MM.1S (cell line): ENCODE measurements at regions not wholly inside any gene's neighbourhood (a gene's known extent, or its start where the extent isn't known, plus 50 kb on each side); places are given as distances from the start of the nearest gene placed in this dataset.

Experiments
- DNase-seq: peaks from one replicate; pipeline ENCODE4 v3.0.0-alpha.2; 2015
- H2AFZ ChIP-seq: fragments of 300-600 bp; sonication (generic); 2 replicates; pipeline ENCODE4 v1.6.0; 2016; ENCODE audit warnings: antibody characterized with exemption, low read length
- H3F3A ChIP-seq: fragments of 300-600 bp; sonication (generic); 2 replicates; pipeline ENCODE4 v1.6.1; 2016; ENCODE audit warnings: mild to moderate bottlenecking, antibody characterized with exemption, low read length, moderate library complexity, mixed read lengths; ENCODE audit not compliant: insufficient read depth
- H3K27ac ChIP-seq: fragments of 300-600 bp; sonication (generic); 2 replicates; pipeline ENCODE4 v1.5.1; 2016; ENCODE audit warnings: mild to moderate bottlenecking, low read length
- H3K27me3 ChIP-seq: fragments of 300-600 bp; sonication (generic); replicated peaks from 2 replicates; pipeline ENCODE4 v1.6.0; 2016; ENCODE audit warnings: low read length; ENCODE audit not compliant: insufficient read depth
- H3K36me3 ChIP-seq: fragments of 300-600 bp; sonication (generic); replicated peaks from 2 replicates; pipeline ENCODE4 v1.6.1; 2016; ENCODE audit warnings: mild to moderate bottlenecking, low read length, mixed read lengths; ENCODE audit not compliant: insufficient read depth
- H3K4me1 ChIP-seq: fragments of 300-600 bp; sonication (generic); 2 replicates; pipeline ENCODE4 v1.6.1; 2016; ENCODE audit warnings: low read length, mixed read lengths
- H3K4me2 ChIP-seq: fragments of 300-600 bp; sonication (generic); 2 replicates; pipeline ENCODE4 v1.6.0; 2016; ENCODE audit warnings: low read depth, low read length
- H3K4me3 ChIP-seq: fragments of 300-600 bp; sonication (generic); 2 replicates; pipeline ENCODE4 v1.5.1; 2016; ENCODE audit warnings: low read length, mixed read lengths
- H3K79me2 ChIP-seq: fragments of 300-600 bp; sonication (generic); 2 replicates; pipeline ENCODE4 v1.6.1; 2016; ENCODE audit warnings: mixed run types, low read length, mixed read lengths
- H3K9ac ChIP-seq: fragments of 300-600 bp; sonication (generic); 2 replicates; pipeline ENCODE4 v1.6.1; 2016; ENCODE audit warnings: low read length, mixed read lengths
- H3K9me2 ChIP-seq: fragments of 300-600 bp; sonication (generic); replicated peaks from 2 replicates; pipeline ENCODE4 v1.6.1; 2016; ENCODE audit warnings: mild to moderate bottlenecking, low read length, mixed read lengths; ENCODE audit not compliant: insufficient read depth
- H3K9me3 ChIP-seq: fragments of 300-600 bp; sonication (generic); replicated peaks from 2 replicates; pipeline ENCODE4 v1.6.1; 2016; ENCODE audit warnings: mild to moderate bottlenecking, low read length, mixed read lengths; ENCODE audit not compliant: insufficient read depth
- H4K20me1 ChIP-seq: fragments of 300-600 bp; sonication (generic); 2 replicates; pipeline ENCODE4 v1.6.1; 2016; ENCODE audit warnings: mild to moderate bottlenecking, low read length, moderate library complexity, mixed read lengths; ENCODE audit not compliant: insufficient read depth
- EZH2 ChIP-seq: fragments of 300-600 bp; sonication (generic); optimal IDR thresholded peaks from 2 replicates; pipeline ENCODE3; 2017; ENCODE audit warnings: low read depth, mild to moderate bottlenecking, antibody characterized with exemption, low read length, mixed read lengths
- EZH2phosphoT487 ChIP-seq: fragments of 300-600 bp; sonication (generic); IDR thresholded peaks from 2 replicates; pipeline ENCODE4 v1.6.1; 2018; ENCODE audit warnings: antibody characterized with exemption, low read length
- TF ChIP-seq, protein P1 (sequence below): fragments of 300-600 bp; sonication (generic); IDR thresholded peaks from 2 replicates; pipeline ENCODE4 v1.5.1; 2016; ENCODE audit warnings: antibody characterized with exemption, low read length, mixed read lengths

DNA sequence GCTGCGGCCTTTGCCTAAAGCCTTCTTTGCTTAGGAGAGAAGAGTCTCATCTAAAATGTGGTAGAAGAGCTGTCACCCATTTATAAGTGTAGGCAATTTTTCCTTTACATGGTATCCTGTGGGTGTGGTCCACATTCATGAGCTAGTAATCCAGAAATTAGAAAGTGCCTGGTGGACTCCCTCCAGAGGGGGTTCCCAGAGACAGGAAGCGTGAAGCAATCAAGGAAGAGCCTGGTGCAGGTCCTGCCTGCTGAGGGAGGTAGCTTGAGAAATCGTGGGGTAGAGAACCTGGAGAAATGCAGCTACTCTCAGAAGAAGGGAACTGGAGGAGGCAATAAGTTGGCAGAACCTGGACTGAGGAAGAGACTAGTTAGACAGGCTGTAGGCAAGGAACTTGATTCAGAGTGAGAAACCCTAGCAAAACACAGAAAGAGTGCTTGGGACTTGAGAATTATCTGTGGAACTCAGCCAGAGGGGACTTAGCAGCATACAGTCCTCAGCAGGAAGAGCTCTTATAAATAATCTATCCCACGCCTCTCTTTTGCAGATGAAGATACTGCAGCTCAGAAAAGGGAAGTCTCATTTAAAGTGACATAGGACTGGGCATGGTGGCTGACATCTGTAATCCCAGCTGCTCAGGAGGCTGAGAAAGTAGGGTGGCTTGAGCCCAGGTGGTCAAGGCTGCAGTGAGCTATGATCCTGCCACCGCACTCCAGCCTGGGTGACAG lies 182.4 kb upstream of the CCND2 start:
- Histone ChIP-seq H3K4me3 (no peak overlapping the region), H3K27ac (no peak overlapping the region), H3K9ac (no peak overlapping the region), H3K9me3 (no peaks in the 10 kb centered on the region), H3K9me2 (no peaks in the 10 kb centered on the region), H3K79me2 (no peaks in the 10 kb centered on the region), H3K36me3 (no peaks in the 10 kb centered on the region), H4K20me1 (no peaks in the 10 kb centered on the region), H3K4me1 (peaks cover 6% of the 10 kb centered on the region), H3F3A (no peaks in the 10 kb centered on the region), H3K27me3 (no peaks in the 10 kb centered on the region), H3K4me2 (no peak overlapping the region), H2AFZ (no peak overlapping the region)
- DNase-seq: no peak
- TF ChIP-seq EZH2phosphoT487: no peak
- TF ChIP-seq, protein P1, sequence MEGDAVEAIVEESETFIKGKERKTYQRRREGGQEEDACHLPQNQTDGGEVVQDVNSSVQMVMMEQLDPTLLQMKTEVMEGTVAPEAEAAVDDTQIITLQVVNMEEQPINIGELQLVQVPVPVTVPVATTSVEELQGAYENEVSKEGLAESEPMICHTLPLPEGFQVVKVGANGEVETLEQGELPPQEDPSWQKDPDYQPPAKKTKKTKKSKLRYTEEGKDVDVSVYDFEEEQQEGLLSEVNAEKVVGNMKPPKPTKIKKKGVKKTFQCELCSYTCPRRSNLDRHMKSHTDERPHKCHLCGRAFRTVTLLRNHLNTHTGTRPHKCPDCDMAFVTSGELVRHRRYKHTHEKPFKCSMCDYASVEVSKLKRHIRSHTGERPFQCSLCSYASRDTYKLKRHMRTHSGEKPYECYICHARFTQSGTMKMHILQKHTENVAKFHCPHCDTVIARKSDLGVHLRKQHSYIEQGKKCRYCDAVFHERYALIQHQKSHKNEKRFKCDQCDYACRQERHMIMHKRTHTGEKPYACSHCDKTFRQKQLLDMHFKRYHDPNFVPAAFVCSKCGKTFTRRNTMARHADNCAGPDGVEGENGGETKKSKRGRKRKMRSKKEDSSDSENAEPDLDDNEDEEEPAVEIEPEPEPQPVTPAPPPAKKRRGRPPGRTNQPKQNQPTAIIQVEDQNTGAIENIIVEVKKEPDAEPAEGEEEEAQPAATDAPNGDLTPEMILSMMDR: no peak
- no peak for TF ChIP-seq EZH2

DNA sequence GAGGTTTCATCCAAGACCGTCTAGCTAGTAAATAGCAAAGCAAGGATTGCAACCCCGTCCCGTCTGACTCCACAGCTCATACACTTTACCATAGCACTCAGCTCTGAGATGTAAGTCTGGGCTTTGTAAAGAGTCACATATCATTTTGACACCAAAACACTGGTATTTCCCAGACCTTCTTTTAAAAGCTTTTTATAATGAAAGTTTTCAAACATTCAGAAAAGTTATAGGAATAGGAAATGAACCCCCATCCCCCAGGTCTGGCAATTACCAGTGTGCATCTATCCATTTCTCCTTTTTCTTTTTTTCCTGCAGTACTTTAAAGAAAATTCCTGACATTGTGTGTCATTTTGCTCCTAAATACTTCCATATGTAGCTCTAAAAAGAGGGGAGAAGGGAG lies 183.6 kb upstream of the CCND2 start:
- Histone ChIP-seq H3K9me3 (no peaks in the 10 kb centered on the region), H3K4me1 (peaks cover 10% of the 10 kb centered on the region), H3F3A (no peaks in the 10 kb centered on the region), H3K27ac (no peak overlapping the region), H3K9ac (no peak overlapping the region), H4K20me1 (no peaks in the 10 kb centered on the region), H3K9me2 (no peaks in the 10 kb centered on the region), H3K4me3 (no peak overlapping the region), H3K4me2 (no peak overlapping the region), H3K36me3 (no peaks in the 10 kb centered on the region), H3K27me3 (no peaks in the 10 kb centered on the region), H2AFZ (no peak overlapping the region), H3K79me2 (no peaks in the 10 kb centered on the region)
- TF ChIP-seq EZH2 (no peak), EZH2phosphoT487 (no peak)
- TF ChIP-seq, protein P1: no peak
- DNase-seq: no peak

DNA sequence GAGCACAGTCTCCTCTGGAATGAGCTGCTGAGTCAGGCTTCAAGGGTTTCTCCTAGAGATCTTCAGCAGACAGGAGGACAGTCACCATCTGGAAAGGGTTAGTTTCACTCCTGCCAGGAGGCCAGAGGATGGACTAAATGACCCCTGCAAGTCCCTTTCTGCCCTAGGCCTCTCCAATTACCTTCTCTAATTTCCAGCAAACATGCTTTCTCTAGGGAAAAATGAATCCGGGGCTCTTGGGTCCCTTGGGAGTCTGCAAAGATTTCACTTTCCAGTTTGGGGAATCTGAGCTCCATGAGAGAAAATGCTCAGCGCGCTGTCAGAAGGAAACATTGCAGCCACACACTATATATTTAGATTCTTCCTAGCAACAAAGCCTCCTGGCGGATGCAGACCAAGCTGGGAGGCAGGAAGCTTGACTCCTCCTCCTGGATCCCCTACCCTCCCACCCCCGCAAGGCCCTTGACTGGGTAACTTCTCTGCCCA lies 184.4 kb upstream of the CCND2 start:
- TF ChIP-seq, protein P1: no peak
- no peak for TF ChIP-seq EZH2
- TF ChIP-seq EZH2phosphoT487: no peak
- Histone ChIP-seq H3K4me3 (no peak overlapping the region), H3K27me3 (no peaks in the 10 kb centered on the region), H3K9ac (no peak overlapping the region), H2AFZ (no peak overlapping the region), H3K9me3 (no peaks in the 10 kb centered on the region), H3K27ac (no peak overlapping the region), H3K4me1 (peaks cover 10% of the 10 kb centered on the region), H3K36me3 (no peaks in the 10 kb centered on the region), H4K20me1 (no peaks in the 10 kb centered on the region), H3K9me2 (no peaks in the 10 kb centered on the region), H3F3A (no peaks in the 10 kb centered on the region), H3K4me2 (no peak overlapping the region), H3K79me2 (no peaks in the 10 kb centered on the region)
- no peak for DNase-seq
